GM18861 (cell line): ENCODE measurements at regions not wholly inside any gene's neighbourhood (a gene's known extent, or its start where the extent isn't known, plus 50 kb on each side); places are given as distances from the start of the nearest gene placed in this dataset.

Source experiments
- ATAC-seq: cut with Tn5 transposase; IDR thresholded peaks from one replicate; pipeline ENCODE4 v1.9.1; 2021; ENCODE audit not compliant: unreplicated experiment

DNA sequence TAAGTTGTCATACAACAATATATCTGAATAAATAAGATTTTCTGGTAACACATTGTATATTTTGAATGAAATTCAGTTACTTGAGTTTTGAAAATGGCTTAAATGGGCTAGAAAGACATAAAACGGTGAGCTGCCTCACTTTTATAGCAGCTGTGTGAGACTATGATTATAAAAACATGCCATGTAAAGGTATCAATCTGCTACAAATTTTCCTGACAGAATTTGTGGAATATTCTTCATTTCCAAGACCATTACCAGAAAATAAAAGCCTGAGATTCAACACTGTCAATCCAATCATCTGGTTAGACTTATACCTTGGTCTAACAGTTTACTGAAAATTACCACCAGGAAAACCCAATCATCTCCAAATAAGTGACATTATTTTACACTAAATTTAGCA lies 181.1 kb downstream of the SPCS3 start:
- no peak for ATAC-seq

DNA sequence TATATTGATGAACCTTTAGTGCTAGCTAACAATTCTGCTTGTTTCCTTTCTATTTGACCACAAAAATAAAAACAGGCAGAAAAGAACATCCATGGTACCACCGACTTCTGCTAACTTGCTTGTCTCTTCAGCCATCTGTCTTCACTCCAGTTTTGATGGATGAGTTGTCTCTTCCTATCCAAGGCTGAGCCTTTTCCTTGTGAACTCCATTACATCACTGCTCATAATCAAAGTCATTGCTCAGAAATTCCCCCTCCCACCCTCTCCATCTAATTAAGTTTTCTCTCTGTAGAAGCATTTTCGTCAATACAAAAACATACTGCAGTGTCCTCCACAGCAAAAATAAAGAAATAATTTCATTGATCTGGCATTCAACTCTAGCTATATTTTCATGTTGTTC lies 184.4 kb downstream of the SPCS3 start:
- ATAC-seq: no peak

DNA sequence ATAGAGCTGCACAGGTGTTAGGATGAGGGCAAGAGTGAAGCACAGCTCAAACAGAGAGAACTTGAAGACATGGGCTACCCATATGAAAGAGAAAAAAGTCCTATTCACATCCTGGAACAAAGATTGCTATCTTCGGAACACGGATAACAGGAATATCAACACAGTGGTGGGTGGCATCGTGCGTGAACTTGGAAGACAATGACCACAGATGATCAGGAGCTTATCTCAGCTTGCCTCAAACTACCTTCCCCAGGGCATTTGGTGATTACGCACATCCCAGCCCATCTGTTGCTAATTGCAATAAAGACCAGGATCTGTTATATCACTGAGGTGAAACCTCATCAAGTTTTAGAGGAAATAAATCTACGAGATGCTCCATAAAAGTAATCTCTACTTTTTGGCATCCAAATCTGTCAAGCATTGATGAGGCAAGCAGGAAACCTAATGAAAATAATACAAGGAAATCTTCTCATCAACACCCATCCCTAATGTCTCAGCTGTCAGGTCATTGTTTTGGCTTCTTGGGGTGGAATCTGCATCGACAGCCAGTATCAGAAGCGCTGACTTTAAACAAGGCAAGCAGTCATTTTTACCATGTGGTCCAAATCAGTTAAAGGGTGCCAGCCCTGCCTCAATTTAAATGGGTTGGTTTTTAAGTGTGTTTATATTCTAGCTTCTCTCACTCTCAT lies 188.2 kb downstream of the SPCS3 start:
- no peak for ATAC-seq

DNA sequence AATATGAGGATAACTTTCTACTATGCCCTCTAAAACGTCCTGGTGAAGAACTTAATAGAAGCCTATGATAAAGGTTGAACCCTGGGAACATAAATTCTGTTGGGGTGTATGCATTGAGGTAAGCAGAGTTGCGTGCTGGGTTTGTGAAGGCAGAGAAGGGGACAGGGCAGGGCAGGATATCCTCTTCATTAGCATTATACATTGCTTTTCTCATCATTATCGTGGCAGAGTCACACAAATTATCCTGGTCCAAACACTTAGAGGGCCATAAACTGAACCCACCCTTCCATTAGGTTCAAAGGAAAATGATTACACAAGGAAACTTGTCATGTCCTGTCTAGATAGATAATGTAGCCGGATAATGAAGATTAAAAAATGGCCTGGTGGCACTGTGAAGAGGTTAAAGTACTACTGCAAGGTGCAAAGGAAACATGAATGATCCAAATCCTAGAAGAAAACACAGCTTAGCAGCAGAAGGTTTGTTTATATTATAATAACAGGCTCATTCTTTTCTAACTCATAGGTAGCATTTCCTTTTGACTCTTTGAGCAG lies 189.1 kb downstream of the SPCS3 start:
- no peak for ATAC-seq

DNA sequence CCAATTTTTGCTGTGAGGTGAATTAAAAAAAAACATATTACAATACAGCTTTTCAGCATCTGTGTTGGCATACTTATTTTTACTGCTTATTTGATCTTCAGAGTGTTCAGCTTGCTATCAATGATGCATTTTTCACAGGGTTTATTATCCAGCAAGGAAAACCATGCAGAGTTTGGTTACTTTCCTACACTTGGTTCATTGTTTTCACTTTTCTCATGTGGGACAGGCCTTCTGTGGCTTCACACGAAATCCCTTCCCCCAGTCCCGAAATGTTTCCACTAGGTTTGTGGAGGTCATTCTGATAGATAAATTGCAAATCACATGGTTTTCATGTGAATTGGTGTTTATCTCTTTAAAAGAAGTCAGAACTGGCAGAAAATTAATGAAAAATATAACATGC lies 205.8 kb downstream of the SPCS3 start:
- ATAC-seq: no peak

DNA sequence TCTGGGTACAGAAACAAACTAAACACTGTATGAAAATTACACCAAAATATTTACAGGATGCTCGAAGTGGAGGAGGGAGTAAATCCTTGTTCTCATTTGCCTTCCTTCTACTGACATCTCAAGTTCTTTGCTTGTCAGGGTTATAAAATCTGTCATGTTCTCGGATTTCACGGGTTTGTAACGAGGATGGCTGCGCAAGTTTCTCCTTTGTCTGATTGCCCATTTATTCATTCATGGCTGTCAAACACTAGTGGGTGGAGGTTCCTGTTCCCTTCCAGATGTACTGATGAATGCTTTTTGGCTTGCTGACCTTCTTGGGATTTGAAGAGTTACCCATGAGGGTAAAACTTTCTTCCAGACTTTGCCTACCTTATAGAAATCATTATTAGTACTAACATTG lies 206.9 kb downstream of the SPCS3 start:
- ATAC-seq: no peak

DNA sequence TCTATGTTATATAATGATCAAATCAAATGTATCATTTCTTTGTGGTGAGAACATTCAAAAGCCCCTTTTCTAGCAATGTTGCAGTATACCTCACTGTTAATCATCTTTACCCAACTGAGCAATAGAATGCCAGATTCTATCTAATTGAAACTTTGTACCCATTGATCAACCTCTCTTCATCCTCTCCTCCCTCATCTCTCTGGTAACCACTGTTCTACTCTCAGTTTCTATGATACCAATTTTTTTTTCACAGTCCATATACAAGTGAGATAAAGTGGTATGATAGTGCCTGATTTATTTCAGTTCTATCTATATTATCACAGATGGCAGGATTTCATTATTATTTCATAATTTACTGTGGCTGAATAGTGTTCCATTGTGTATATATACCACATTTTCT lies 209.8 kb downstream of the SPCS3 start:
- ATAC-seq: no peak

DNA sequence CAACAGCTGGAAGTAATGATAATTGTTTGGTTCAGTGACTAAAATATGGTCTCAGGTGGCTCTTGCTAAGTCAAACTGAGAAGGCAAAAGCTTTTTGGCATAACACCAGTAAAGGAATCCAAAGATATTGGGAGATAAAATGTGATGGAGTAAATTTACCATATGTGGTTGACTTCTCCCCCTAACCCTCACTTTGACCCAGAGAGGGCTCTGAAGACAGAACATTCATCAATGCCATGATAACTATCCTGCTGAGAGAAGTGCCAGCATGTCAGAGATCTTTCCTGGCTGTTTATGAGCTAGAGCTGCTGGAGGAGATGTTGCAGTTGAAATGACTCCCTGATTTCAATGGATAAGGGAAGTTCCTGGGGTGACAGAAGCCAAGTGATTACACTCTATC lies 213.4 kb downstream of the SPCS3 start:
- ATAC-seq: no peak

DNA sequence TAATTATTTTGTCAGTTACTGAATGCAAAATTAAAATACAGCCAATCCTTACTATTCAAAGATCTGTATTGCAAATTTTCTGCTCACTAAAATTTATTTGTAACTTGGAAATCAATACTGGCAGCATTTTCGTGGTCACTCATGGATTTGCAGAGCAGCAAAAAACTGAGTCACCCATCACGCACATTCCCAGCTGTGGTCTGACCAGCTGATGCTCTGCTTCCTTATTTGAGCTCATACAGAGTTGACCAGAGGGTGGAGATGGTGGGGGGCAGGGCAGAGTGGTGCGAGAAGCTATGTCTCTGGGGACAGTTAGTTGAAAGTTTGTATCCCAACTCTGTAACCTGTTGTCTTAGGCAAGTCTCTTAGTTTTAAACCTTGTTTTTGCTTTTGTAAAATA lies 214.8 kb downstream of the SPCS3 start:
- ATAC-seq: no peak

DNA sequence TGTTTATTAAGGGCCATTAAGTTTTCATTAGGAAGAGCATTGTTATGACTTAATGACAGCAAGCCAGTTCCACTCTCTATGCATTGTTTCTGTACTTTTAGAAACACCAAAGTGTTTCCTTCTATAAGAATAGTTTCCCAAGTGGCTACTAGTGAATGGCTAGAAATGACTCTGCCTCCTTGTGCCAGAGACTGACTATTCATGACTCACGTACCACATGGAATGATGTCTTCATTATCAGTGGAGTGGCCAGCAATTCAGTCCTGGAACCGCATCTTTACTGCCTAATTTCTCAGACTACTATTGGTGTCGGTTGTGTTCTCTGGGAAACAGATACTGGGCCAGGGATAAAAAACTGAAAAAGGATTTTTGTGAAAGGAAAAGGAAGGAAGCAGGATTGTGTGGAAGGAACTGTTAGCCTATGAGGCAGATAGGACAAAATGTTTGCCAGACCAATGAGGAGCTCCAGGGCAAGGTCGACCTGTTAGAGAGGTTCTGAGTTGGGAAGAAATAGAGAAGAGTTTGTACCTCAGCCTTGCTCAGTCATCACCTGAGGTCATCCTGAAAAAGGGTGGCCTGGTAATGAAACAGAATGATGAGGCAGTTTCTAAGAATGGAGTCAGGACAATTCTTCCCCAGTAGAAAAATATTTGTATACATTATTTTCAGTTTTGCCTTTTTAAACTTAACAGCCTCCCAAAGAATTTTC lies 218.6 kb downstream of the SPCS3 start:
- no peak for ATAC-seq

DNA sequence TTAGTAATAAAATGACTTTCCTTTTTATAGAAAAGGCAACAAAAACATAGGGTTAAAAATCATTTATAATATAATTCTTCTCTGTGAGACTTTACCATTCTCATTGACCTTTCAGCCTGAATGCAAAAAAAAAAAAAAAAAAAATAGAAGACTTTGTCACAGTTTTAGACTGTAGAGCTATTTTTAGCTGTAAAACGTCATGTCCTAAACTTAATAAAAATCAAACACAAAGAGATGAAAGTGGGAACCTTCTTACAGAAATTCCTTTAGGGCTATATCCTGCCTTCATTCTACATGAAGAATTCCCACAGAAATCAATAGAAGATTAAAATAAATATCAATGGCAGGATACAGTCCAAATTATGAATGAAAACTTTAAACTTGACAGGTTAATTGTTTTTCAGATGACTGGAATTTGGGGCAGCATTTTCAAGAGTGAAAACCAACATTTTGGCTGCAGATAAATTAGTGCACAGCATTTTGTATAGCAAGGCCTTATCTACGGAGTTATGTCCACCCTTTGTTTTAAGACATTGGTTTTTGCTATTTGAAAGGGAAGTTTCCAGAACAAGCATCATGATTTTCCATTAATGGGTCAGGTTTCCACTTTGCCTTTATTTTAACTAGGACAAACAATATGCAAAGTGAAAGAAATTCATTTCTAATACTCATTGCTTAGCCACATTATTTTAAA lies 219.5 kb downstream of the SPCS3 start:
- ATAC-seq: no peak

DNA sequence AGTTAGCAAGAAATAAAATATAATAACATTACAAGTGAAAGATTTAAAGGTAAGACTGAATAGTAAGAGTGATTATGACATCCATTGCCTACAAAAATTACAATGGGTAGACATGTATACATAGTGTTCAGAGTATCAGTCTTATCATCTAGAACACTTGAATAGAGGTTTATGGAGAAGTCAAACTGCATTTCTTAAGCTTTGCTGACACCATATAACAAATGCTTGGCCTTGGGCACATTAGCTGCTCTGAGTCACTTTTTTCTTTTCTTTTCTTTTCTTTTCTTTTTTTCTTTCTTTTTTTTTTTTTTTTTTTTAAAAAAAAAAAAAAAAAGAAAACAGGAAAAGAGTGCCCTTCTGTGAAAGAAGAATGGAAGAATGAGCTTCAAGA lies 220.0 kb downstream of the SPCS3 start:
- no peak for ATAC-seq

DNA sequence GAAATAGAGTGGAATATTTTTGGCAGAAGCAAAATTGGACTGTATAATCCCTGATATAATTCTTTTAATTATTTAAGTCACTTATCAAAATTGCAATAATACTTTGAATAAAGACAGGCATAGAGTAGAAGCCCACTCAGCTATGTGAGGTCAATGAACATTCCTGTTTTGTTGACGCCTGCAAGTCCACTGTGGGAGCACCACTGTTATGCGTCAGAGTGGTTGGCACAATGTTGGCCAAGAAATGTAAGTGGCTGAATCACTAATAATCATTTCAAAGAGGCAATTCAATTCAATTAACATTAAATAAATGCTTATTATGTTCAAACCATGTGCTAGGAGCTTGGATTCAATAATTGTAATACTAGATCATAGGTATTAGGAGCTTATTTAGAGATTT lies 221.0 kb downstream of the SPCS3 start:
- no peak for ATAC-seq

DNA sequence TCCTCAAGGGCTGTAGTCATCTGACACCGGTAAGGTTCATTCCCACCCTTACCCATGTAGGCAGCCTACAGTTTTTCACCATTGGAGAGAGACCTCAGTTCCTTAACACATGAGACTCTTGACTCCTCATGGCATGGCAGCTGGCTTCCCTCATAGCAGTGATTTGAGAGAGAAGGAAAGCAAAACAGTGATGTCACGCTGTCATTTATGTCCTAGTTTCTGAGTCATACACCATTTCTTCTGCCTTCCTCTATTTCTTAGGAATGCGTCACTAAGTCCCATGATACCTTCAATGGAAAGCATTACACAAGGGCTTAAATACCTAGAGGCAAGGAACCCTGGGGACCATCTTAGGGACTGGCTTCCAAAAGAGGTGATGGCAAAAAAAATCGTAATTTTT lies 226.1 kb downstream of the SPCS3 start:
- no peak for ATAC-seq

DNA sequence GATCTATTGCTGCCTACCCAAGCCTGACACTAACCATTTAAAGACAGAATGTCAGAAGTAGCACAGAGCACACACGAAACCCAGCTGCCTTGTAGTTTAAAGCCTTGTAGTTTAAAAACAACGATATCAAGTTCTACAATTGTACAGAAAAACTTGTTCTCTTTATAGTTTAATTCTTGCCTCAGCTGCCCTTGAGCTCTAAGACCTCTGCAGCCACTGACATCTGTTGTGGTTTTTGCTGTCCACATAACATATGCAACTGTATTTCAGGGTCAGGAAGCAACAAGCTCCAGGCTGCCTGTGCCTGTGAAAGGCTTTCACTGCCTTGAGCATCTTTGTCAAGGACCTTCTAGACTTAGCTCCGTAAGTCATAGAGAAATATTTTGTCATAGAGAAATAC lies 227.2 kb downstream of the SPCS3 start:
- no peak for ATAC-seq

DNA sequence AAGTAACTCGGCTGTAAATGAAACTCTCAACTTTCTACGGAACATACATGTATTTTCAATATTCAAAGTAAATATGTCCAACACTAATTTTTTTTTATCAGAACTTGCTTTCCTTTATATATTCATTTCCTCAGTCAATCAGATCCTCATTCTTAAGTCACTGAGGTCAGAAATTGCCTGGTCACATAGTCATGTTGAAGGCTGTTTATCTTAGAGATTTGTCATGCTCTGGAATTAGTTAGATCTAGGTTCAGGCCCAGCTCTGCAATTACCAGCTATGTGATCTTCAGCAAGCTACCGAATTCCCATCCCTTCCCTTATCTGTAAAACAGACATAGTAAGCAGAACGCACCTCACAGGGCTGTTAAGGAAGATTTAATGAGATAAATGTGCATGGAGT lies 228.8 kb downstream of the SPCS3 start:
- no peak for ATAC-seq

DNA sequence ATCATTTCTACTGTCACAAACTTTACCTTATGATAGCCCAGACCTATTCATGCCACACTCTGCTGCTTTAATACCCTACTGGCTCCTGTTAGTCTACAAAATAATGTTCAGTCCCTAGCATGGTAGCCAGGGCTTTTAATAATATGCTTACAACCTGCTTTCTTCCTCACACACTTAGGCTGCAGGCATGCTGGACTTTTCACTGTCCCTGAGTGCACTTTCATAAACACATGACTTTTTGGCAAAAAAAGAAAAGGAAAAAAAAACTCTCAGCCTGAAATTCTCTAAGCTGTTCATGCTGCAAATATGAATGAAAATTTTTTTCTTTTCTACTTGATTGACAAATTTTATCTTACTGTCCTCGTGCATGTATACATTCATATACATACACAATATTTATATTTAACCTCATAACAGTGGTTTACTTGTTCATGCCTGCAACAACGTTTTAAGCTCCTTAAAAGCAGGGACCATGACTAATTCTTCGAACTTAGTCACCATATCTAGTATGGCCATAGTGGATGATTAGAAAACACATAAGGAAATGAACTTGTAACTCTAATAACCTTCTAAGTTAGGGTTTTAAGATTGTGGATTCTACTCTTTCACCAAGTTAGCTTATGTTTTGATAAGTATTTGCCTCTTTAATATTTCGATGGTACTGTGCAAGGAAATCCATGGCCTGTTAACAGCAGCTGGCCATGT lies 229.5 kb downstream of the SPCS3 start:
- no peak for ATAC-seq

DNA sequence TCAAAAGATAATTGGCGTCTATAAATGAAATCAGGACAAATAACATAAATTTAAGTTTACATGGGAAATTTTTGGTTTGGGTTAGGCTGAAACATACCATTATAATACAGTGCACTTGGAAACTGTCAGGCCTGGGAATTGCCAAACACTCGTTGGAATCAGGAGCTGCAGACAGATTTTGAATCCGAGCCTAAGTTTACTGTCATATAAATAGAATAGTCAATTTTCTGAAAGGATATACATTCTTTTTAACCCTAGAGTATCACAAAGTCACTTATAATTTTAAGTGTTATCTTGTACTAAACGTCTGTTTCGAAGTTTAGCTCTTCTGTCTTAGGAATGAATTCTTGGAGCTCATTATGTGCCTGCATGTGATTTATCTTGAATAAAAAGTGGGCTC lies 234.1 kb downstream of the VEGFC start:
- no peak for ATAC-seq

DNA sequence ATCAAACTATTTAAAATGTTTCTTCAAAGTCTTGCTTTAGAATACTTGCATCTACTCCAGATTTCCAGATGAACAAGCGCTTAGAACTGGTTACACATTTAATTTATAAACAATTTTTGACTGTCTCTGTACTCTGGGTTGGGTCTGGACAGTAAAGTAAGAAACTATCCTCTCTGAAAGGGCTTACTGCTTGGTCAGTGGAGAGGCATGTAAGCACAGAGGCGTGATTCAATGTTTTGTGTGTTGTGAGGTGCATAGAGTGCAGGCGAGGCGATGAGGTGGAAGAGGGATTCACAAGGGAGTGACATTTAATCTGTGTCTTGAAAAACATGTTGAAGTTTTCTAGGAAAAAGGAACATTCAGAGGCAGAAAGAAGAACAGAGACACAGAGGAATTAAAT lies 231.4 kb downstream of the VEGFC start:
- no peak for ATAC-seq

DNA sequence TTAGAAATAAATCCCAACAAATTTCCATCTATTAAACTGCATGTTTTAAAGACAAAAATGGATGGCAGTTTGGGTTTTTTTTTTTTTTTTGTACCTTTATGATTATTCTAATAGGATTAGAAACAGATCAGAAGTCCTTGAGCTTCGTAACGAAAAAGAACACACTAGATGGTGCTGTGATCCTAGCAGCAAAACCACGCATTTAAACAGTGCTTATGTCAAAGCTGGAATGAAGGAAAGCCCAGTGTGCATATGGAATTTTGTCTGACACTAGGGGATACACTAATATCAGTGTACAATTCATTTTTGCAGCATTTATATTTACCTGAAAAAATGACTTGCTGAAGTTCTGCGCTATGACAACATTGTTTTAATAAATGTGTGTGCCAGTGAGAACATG lies 229.1 kb downstream of the VEGFC start:
- no peak for ATAC-seq

DNA sequence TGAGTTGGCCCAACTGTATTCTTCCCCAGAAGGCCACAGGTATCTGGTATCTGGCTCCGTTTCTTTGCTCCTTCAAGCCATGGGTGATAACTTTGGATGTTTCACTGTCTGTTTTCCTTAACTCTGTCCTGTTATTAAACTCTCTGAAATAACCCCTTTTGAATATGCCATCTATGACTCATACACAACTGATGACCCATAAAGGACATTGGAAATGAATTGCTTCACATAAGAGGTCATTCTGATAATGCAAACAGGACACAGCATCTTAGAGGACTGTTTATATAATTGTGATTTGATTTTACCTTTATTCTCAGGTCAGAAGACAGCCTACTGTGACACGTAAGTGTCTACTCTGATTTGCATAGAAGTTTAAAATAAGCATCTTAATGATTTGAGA lies 227.7 kb downstream of the VEGFC start:
- ATAC-seq: no peak

DNA sequence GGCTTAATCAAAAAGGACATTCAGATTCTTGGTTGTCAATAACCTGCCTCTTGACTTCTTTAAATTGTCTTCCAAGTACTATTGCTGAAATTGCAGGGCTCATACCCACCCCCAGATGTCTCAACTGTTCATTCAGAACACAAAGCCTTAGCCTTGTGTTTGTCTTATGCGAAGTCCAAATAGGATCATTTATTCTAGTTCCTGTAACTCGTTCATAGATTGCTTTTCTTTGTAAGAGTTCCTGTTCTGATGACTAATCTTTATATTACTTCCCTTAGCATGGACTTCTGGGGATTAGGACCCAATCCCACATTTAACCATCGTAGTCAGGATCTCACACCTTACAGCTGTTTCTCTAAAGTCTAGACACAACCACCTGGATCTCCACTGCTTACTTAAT lies 226.0 kb downstream of the VEGFC start:
- ATAC-seq: no peak
